ENCODE measurements at regions not wholly inside any gene's neighbourhood (a gene's known extent, or its start where the extent isn't known, plus 50 kb on each side); places are given as distances from the start of the nearest gene placed in this dataset.

DNA sequence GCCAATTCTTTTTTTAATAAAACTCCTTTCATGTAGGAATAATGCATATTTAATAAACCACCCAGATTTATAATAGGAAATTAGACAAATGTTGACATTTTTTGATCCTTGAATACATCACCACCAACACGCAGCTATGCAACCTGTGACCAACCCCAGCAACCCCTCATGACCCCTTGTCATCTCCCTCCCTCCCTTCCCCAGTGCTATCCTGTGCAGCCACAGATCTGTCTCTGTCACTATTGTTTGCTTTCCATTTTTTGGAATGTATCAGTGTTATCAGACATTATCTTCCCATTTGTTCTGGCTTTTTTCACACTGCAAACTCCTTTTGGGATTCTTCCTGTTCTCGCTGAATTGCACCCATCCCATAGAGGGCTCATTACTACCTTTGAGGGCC lies 114.1 kb downstream of the VPREB1 start:
- TF ChIP-seq, protein P1, sequence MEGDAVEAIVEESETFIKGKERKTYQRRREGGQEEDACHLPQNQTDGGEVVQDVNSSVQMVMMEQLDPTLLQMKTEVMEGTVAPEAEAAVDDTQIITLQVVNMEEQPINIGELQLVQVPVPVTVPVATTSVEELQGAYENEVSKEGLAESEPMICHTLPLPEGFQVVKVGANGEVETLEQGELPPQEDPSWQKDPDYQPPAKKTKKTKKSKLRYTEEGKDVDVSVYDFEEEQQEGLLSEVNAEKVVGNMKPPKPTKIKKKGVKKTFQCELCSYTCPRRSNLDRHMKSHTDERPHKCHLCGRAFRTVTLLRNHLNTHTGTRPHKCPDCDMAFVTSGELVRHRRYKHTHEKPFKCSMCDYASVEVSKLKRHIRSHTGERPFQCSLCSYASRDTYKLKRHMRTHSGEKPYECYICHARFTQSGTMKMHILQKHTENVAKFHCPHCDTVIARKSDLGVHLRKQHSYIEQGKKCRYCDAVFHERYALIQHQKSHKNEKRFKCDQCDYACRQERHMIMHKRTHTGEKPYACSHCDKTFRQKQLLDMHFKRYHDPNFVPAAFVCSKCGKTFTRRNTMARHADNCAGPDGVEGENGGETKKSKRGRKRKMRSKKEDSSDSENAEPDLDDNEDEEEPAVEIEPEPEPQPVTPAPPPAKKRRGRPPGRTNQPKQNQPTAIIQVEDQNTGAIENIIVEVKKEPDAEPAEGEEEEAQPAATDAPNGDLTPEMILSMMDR (IDR thresholded peaks at IDR 0.05): no peak
- no peak for TF ChIP-seq POLR2A (IDR thresholded peaks at IDR 0.05)

Data from body of pancreas (tissue), 4 donors.